ENCODE measurements at regions not wholly inside any gene's neighbourhood (a gene's known extent, or its start where the extent isn't known, plus 50 kb on each side); places are given as distances from the start of the nearest gene placed in this dataset.
"Not testable (repeated sequence)": the region's sequence is repeated elsewhere in the genome, so short reads cannot be mapped to it uniquely, and the experiment has no call there.

DNA sequence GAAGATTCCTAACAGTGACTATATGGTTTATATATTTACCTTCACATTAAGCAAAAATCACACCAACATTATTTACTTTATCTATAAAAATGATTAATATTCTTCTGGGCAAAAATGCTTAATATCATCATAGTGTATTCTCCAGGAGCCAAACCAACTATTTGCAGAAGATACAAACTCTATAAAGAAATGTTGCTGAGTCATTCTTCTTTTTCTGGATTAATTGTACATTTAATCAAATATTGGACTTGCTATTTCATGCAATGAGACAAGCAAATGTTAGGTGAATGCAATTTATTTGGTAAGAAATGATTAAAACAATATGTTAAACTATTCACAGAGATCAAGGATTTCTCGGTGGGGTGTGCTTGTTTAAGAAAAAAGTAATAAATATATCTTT is 1075.8 kb downstream of the PCDH9 start:
- Histone ChIP-seq H3K27ac (ENCODE audit: low read depth in 1 of 2, low read length in 2 of 2) (no peak overlapping the region), H3K4me1 (ENCODE audit: control insufficient read depth in 4 of 4, insufficient read depth in 4 of 4, low read length in 3 of 4) (no peaks in the 10 kb centered on the region), H3K9ac (ENCODE audit: low read depth in 1 of 2, low read length in 2 of 2) (no peak overlapping the region), H3K4me3 (ENCODE audit: low read depth in 1 of 3, low read length in 3 of 3) (no peak overlapping the region), H3K36me3 (ENCODE audit: control insufficient read depth in 4 of 4, insufficient read depth in 3 of 4, low read depth in 1 of 4, low read length in 3 of 4) (no peaks in the 10 kb centered on the region), H3K27me3 (ENCODE audit: control insufficient read depth in 4 of 4, insufficient read depth in 4 of 4, low read length in 3 of 4) (no peaks in the 10 kb centered on the region), H3K9me3 (ENCODE audit: control insufficient read depth in 4 of 4, low read length in 3 of 4) (no peaks in the 10 kb centered on the region)
- TF ChIP-seq, protein P1, sequence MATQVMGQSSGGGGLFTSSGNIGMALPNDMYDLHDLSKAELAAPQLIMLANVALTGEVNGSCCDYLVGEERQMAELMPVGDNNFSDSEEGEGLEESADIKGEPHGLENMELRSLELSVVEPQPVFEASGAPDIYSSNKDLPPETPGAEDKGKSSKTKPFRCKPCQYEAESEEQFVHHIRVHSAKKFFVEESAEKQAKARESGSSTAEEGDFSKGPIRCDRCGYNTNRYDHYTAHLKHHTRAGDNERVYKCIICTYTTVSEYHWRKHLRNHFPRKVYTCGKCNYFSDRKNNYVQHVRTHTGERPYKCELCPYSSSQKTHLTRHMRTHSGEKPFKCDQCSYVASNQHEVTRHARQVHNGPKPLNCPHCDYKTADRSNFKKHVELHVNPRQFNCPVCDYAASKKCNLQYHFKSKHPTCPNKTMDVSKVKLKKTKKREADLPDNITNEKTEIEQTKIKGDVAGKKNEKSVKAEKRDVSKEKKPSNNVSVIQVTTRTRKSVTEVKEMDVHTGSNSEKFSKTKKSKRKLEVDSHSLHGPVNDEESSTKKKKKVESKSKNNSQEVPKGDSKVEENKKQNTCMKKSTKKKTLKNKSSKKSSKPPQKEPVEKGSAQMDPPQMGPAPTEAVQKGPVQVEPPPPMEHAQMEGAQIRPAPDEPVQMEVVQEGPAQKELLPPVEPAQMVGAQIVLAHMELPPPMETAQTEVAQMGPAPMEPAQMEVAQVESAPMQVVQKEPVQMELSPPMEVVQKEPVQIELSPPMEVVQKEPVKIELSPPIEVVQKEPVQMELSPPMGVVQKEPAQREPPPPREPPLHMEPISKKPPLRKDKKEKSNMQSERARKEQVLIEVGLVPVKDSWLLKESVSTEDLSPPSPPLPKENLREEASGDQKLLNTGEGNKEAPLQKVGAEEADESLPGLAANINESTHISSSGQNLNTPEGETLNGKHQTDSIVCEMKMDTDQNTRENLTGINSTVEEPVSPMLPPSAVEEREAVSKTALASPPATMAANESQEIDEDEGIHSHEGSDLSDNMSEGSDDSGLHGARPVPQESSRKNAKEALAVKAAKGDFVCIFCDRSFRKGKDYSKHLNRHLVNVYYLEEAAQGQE (IDR thresholded peaks at IDR 0.05) = no peak
- TF ChIP-seq RXRA (IDR thresholded peaks at IDR 0.05) = no peak
- TF ChIP-seq FOXA1 (IDR thresholded peaks at IDR 0.05) = no peak
- no peak for TF ChIP-seq TAF1 (conservative IDR thresholded peaks at IDR 0.05)
- no peak for TF ChIP-seq NR2F2 (IDR thresholded peaks at IDR 0.05)
- WGBS = 40% methylated on average over 1 of the region's 1 CpG
- no peak for DNase-seq (ENCODE audit: low spot score)

DNA sequence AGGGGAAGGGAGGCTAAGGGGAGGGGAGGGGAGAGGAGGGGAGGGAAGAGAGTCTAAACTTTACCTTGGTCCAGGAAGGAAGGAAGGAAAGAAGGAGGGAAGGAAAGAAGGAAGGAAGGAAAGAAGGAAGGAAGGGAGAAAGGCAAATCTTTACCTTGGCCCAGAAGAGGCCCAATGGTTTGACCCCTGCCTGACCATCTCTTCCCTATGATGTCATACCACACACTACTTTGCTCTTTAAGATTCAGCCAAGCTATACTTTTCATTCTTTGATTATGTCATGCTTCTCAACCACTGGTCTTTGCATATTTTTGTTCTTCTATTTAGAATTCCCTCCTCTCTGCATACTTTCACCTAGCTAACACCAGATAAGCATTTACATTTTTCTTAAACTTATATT is 1077.5 kb downstream of the PCDH9 start:
- H3K9me3 ChIP-seq (ENCODE audit: control insufficient read depth in 4 of 4, low read length in 3 of 4) = no peaks in the 10 kb centered on the region
- no peak overlapping the region for H3K27ac ChIP-seq (ENCODE audit: low read depth in 1 of 2, low read length in 2 of 2)
- no peak overlapping the region for H3K9ac ChIP-seq (ENCODE audit: low read depth in 1 of 2, low read length in 2 of 2)
- H3K4me3 ChIP-seq (ENCODE audit: low read depth in 1 of 3, low read length in 3 of 3) = no peak overlapping the region
- no peaks in the 10 kb centered on the region for H3K27me3 ChIP-seq (ENCODE audit: control insufficient read depth in 4 of 4, insufficient read depth in 4 of 4, low read length in 3 of 4)
- no peaks in the 10 kb centered on the region for H3K36me3 ChIP-seq (ENCODE audit: control insufficient read depth in 4 of 4, insufficient read depth in 3 of 4, low read depth in 1 of 4, low read length in 3 of 4)
- H3K4me1 ChIP-seq (ENCODE audit: control insufficient read depth in 4 of 4, insufficient read depth in 4 of 4, low read length in 3 of 4) = no peaks in the 10 kb centered on the region
- no peak for DNase-seq (ENCODE audit: low spot score)
- no peak for TF ChIP-seq FOXA1 (IDR thresholded peaks at IDR 0.05)
- TF ChIP-seq HNF4A (conservative IDR thresholded peaks at IDR 0.05) = no peak
- TF ChIP-seq EGR1 (IDR thresholded peaks at IDR 0.05; ENCODE audit: low read depth in 2 of 2) = no peak
- TF ChIP-seq, protein P1 (IDR thresholded peaks at IDR 0.05) = no peak
- TF ChIP-seq RXRA (IDR thresholded peaks at IDR 0.05) = no peak
- no peak for TF ChIP-seq HNF4G (IDR thresholded peaks at IDR 0.05)
- TF ChIP-seq SP1 (IDR thresholded peaks at IDR 0.05) = no peak
- TF ChIP-seq, protein P2, sequence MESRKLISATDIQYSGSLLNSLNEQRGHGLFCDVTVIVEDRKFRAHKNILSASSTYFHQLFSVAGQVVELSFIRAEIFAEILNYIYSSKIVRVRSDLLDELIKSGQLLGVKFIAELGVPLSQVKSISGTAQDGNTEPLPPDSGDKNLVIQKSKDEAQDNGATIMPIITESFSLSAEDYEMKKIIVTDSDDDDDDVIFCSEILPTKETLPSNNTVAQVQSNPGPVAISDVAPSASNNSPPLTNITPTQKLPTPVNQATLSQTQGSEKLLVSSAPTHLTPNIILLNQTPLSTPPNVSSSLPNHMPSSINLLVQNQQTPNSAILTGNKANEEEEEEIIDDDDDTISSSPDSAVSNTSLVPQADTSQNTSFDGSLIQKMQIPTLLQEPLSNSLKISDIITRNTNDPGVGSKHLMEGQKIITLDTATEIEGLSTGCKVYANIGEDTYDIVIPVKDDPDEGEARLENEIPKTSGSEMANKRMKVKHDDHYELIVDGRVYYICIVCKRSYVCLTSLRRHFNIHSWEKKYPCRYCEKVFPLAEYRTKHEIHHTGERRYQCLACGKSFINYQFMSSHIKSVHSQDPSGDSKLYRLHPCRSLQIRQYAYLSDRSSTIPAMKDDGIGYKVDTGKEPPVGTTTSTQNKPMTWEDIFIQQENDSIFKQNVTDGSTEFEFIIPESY (IDR thresholded peaks at IDR 0.05) = no peak
- TF ChIP-seq JUND (IDR thresholded peaks at IDR 0.05) = no peak
- no peak for TF ChIP-seq YY1 (IDR thresholded peaks at IDR 0.05)
- TF ChIP-seq TAF1 (conservative IDR thresholded peaks at IDR 0.05) = no peak
- no peak for TF ChIP-seq GABPA (IDR thresholded peaks at IDR 0.05 in 1 of 2, conservative IDR thresholded peaks at IDR 0.05 in 1 of 2)
- TF ChIP-seq, protein P3, sequence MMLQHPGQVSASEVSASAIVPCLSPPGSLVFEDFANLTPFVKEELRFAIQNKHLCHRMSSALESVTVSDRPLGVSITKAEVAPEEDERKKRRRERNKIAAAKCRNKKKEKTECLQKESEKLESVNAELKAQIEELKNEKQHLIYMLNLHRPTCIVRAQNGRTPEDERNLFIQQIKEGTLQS (IDR thresholded peaks at IDR 0.05) = no peak

DNA sequence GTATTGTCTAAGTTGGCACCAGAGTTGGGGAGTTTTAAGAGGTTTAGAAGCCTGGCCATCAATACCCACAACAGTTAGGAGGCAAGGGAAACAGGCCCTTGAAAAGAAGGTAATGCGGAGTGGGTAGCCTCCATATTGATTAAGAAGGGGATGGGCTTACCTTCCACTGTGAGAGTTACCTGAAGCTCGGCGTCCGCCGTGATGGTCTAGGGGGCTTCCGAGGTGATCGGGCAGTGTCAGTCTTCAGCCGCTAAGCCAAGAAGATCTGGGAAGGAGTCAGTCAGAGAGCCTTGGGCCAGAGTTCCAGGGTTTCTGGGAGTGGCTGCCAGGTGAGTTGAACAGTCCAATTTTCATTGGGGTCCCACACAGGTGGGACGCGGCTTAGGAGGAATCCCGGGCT is 1085.8 kb downstream of the PCDH9 start:
- H3K36me3 ChIP-seq (ENCODE audit: control insufficient read depth in 4 of 4, insufficient read depth in 3 of 4, low read depth in 1 of 4, low read length in 3 of 4); H3K27ac ChIP-seq (ENCODE audit: low read depth in 1 of 2, low read length in 2 of 2); H3K9ac ChIP-seq (ENCODE audit: low read depth in 1 of 2, low read length in 2 of 2); H3K9me3 ChIP-seq (ENCODE audit: control insufficient read depth in 4 of 4, low read length in 3 of 4); H3K27me3 ChIP-seq (ENCODE audit: control insufficient read depth in 4 of 4, insufficient read depth in 4 of 4, low read length in 3 of 4); H3K4me1 ChIP-seq (ENCODE audit: control insufficient read depth in 4 of 4, insufficient read depth in 4 of 4, low read length in 3 of 4); DNase-seq (ENCODE audit: low spot score); H3K4me3 ChIP-seq (ENCODE audit: low read depth in 1 of 3, low read length in 3 of 3): not testable (repeated sequence)
- 92% methylated on average over 11 of the region's 11 CpGs for WGBS

Measured in liver (tissue), 7 donors.